ENCODE measurements at regions not wholly inside any gene's neighbourhood (a gene's known extent, or its start where the extent isn't known, plus 50 kb on each side); places are given as distances from the start of the nearest gene placed in this dataset.

DNA sequence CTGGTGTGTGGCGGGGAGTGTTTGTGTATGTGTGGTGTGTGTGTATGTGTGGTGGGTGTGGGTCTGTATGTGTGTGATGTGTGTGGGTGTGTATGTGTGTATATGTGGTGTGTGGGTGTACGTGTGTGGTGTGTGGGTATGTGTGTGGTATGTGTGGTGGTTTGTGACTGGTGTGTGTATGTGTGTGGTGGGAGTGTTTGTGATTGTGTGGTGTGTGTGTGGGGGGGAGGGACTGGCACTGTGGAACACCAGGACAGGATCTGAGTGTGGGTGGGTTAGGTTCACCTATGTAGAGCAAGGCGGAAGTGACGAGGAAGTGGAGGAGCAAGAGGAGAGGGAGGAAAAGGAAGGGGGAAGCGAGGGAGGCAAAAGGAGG, 510.8 kb downstream of the SHQ1 start:
- DNase-seq: no peak

- DNase-seq: no peak
Measured at GRCh38 chr3:72336821-72337479, 511.3 kb downstream of the SHQ1 start.

DNA sequence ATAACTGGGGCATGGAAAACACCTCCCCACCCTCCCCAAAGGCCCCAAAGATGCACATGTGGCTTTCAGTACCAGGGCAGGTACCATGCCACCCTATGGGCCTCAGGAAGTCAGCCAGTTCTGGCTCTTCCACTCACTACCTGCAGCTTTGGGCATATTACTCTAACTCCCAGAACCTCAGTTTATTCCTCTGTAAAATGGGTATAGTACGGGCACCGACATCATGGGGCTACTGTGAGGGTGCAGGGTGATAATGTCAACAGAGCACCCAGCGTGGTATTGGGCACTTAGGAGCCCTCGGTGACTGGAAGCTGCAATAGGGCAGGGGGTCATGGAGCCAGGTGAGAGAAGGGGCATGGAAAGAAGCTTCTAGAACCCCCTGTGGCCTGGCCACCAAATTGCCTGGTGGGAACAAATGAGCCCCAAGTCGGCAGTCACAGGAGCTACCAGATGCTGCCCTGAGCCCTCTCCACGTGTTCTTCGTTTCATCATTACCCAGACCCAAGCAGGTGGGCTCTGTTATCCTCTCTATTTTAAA, 512.1 kb downstream of the SHQ1 start:
- no peak for DNase-seq

GRCh38 chr3:72335458-72336095, 512.7 kb downstream of the SHQ1 start:
- DNase-seq: no peak

GRCh38 chr3:72334681-72335457, 513.4 kb downstream of the SHQ1 start:
- no peak for DNase-seq

DNA sequence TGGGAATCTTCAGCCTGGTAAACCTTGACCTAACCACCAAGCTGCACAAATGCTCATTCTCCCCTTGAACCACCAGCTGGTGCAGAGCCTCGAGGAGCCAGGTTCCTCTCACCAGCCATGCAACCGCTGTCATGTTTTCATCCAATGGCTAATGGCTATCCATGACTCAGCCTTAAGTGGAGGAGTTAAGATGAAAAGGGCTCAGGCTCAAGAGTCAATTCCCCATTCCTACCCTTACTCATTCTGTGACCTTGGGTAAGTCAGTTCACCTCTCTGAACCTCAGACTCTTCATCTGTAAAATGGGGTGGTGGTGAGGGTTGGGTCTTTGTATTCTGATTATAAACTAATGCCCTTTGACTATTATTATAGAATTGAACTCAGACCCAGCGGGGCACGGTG, 515.6 kb downstream of the SHQ1 start:
- DNase-seq: no peak

GRCh38 chr3:72332036-72332435, 516.2 kb downstream of the SHQ1 start:
- no peak for DNase-seq

GRCh38 chr3:72331076-72331475, 517.2 kb downstream of the SHQ1 start:
- no peak for DNase-seq

DNA sequence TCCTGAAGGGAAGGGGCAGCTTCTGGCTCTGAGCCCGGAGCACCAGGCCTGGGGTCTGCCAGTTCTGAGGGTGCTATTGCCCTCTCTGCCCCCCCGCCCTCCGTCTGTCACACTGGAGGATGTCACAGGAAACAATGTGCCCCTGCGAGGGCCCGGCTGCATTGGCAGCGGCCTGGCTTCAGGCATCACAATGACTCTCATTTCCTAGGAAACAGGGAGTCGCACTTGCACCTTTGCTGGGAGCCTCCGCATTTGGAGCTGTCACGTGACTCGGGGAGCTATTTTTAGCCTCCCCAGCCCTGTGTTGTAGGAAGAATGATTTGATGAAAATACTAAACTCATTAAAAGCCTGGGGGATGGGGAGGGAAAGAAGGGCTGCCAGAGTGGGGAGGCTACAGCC, 518.9 kb downstream of the SHQ1 start:
- no peak for DNase-seq

GRCh38 chr3:72328755-72329277, 519.4 kb downstream of the SHQ1 start:
- no peak for DNase-seq

DNA sequence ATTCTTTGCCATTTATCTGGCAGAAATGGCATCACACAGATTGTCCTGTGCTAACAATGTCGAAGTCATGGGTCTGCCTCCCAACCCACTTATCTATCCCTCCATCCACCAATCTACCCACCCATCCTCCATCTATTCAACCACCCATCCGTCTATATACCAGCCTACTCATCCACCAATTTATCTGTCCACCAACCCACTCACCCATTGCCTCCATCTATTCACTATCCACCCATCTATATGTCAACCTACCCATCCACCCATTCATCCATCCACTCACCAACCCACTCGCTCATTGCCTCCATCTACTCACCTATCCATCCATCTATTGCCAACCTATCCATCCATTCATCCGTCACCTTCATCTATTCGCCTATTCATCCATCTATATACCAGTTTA, 521.2 kb downstream of the SHQ1 start:
- no peak for DNase-seq

DNA sequence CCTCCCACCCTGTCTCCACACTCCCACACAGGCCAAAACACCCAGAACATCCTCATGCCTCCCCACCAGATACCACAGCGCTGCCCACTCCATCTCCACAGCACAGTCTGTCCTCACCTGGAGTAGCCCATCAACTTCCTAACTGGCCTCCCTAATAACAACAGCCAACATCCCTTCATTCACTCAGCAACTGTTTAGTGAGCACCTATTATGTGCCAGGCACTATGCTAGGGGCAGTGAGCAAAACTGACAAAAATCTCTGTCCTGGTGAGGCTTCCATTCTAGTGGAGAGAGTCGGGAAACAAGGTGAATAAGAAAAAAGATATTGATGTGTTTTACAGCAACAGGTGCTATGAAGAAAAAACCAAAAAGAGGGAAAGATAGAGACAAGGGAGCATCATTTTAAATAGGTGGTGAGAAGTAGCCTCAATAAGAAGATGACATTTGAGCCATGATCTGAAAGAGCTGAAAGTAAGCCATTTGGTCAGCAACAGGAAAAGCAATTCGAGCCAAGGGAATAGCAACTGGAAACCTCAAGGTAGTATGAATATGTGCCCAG, 523.9 kb downstream of the SHQ1 start:
- no peak for DNase-seq

- DNase-seq: no peak
Measured at GRCh38 chr3:72323773-72324172, 524.5 kb downstream of the SHQ1 start.

- DNase-seq: no peak
Measured at GRCh38 chr3:72322264-72322976, 525.8 kb downstream of the SHQ1 start.

DNA sequence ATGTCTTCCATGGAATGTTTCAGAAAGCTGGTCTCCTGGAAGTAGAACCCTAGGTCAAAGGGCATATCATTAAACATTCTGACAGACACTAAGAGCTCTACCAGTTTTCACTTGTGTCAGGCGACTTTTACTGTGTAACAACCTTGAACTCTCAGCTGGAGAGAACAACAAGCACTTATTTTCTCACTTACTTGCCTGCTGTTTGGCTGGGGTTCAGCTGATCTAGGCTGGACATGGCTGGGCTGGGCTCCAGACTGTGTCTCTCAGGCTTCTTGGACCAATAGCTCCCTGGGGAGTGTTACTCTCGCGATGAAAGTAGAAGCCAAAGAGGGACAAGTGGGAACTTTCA, 527.3 kb downstream of the SHQ1 start:
- DNase-seq: no peak

- no peak for DNase-seq
Measured at GRCh38 chr3:72320095-72320954, 527.9 kb downstream of the SHQ1 start.

DNA sequence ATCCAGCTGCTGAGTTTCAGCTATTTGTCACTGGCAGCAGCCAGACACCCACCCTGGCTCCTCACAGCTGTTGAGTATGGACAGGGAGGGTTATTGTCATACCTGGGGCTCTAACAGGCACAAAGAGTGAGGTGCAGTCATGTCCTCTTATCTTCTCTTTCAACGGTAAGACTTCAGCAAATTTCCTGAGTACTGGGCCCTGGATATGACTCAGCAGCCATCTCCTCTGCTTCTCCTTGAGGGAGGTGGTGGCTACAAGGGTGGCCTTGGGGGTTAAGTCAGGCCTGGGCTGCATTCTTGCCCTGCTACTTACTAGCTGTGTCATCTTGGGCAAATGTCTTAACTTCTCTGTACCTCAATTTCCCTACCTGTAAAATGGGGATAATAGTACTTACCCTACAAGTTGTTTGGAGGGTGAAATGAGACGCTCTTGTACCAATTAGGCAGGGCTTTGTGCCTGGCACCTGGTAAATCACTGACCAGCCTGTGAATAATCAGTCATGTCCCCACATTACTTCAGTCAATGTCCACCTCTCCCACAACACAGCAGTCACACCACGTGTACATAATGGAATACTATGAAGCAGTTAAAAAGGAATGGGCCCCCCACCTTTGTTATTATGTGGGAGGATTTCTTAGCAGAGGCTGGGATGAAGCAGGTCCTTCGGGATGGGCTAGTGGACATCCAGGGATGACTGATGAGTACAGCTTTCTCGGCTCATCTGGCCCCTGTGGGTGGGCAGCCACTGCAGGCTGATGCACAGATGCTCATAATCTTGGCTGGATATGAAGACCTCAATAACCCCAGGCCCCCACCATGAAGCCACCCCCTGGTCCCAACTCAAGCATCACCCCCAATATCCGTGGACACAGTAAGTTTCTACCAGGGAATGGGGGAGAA, 528.8 kb downstream of the SHQ1 start:
- DNase-seq: no peak

DNA sequence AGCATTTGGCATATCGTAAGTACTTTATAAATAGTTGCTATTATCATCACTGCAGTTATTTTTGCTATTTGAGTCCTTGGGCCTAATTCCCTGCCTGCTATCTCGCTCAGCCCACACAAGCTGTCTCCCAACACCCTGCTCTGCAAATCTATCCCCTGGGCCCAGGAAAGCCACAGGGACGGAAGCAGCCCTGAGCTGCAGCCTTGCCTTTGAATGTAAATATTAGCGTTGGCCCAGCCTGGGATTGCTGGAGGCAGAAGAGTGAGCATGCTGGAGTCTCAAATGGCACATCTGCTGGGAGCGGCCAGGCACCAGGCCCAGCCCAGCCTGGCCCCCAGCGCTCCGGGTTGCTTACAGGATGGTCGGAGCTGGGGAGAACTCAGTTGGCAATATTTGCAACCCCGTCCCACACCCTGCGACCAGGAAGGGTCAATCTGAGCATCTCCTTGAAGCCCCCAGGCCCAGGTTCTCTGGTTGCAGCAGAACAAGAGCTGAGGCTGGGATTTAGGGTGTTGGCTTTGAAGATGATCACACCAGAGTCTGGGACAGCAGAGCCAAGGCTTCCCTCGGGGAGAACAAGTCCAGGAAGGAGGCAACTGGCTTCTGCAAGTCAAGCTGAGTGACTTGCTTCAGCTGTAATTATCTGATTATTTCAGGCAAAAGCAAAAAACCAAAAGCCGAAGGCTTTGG, 529.6 kb downstream of the SHQ1 start:
- no peak for DNase-seq

- DNase-seq: no peak
Measured at GRCh38 chr3:72317491-72317890, 530.8 kb downstream of the SHQ1 start.
